B cell (primary cell): ENCODE measurements at regions not wholly inside any gene's neighbourhood (a gene's known extent, or its start where the extent isn't known, plus 50 kb on each side); places are given as distances from the start of the nearest gene placed in this dataset. TPM values are rescaled to one million over a fixed set of nuclear protein-coding genes. Genes with fewer than 3 reads are reported as not detected.
"Not testable (repeated sequence)": the region's sequence is repeated elsewhere in the genome, so short reads cannot be mapped to it uniquely, and the experiment has no call there.

ENCODE experiments used
- ATAC-seq: fragments of 200-7000 bp; cut with Tn5 transposase; one replicate; pipeline ENCODE4 v1.10.0; 2021; ENCODE audit warnings: low read depth, mild to moderate bottlenecking, moderate number of reproducible peaks, moderate library complexity
- CTCF ChIA-PET: fragments of 350-600 bp; sonication (Branson Sonifier 250); formaldehyde crosslinking; loops from one replicate; lab custom pipeline; 2021; ENCODE audit warnings: antibody characterized with exemption, inconsistent platforms; lab: Charles Lee
- POLR2A ChIA-PET: fragments of 350-600 bp; sonication (Branson Sonifier 250); formaldehyde crosslinking; loops from one replicate; lab custom pipeline; 2021; ENCODE audit warnings: antibody characterized with exemption; lab: Charles Lee
- DNase-seq: peaks from one replicate; pipeline ENCODE4 v3.0.0; 2013
- H2AFZ ChIP-seq: 2 replicates; pipeline ENCODE4 v1.6.1; 2012; ENCODE audit warnings: mild to moderate bottlenecking, low read depth, low read length; ENCODE audit not compliant: insufficient read depth, poor library complexity, severe bottlenecking
- H3K27ac ChIP-seq, 2 donors: 1 replicate in 1 of 2; 2 replicates in 1 of 2; pipeline ENCODE4 v1.5.1; 2012 to 2013; ENCODE audit warnings: low read length in 2 of 2, mild to moderate bottlenecking in 2 of 2, moderate library complexity in 1 of 2
- H3K27me3 ChIP-seq, 4 experiments: fragments of 200-600 bp in 1 of 4; sonication (generic) in 1 of 4; replicated peaks in 1 of 4; 1 replicate in 2 of 4; 2 replicates in 2 of 4; pipeline versions ENCODE4 v1.6.1 to v1.7.0; 2013 to 2016; ENCODE audit warnings: low read length in 3 of 4, mild to moderate bottlenecking in 2 of 4, mixed read lengths in 1 of 4, moderate library complexity in 1 of 4; ENCODE audit not compliant: insufficient read depth in 4 of 4, control insufficient read depth in 3 of 4; ENCODE audit errors: control extremely low read depth in 1 of 4
- H3K36me3 ChIP-seq, 2 experiments: replicated peaks in 1 of 2; 1 replicate in 1 of 2; 2 replicates in 1 of 2; pipeline versions ENCODE4 v1.6.1 to v1.7.1; 2013; ENCODE audit warnings: low read length in 1 of 2; ENCODE audit not compliant: insufficient read depth in 2 of 2, control insufficient read depth in 1 of 2; ENCODE audit errors: control extremely low read depth in 1 of 2, extremely low read depth in 1 of 2
- H3K4me1 ChIP-seq, 2 donors: fragments of 200-600 bp in 1 of 2; sonication (generic) in 1 of 2; 1 replicate in 1 of 2; 2 replicates in 1 of 2; pipeline versions ENCODE4 v1.5.1 to v1.6.1; 2013 to 2017; ENCODE audit warnings: low read length in 2 of 2; ENCODE audit not compliant: control insufficient read depth in 2 of 2, insufficient read depth in 2 of 2
- H3K4me2 ChIP-seq: replicated peaks from 2 replicates; pipeline ENCODE3; 2012; ENCODE audit warnings: mild to moderate bottlenecking, low read depth, low read length; ENCODE audit not compliant: poor library complexity, severe bottlenecking
- H3K4me3 ChIP-seq, 5 experiments: fragments of 200-600 bp in 1 of 5; sonication (generic) in 1 of 5; 1 replicate in 3 of 5; 2 replicates in 2 of 5; pipeline versions ENCODE4 v1.5.1 to v1.7.0; 2011 to 2016; ENCODE audit warnings: low read length in 4 of 5, mild to moderate bottlenecking in 4 of 5, low read depth in 2 of 5, control low read depth in 1 of 5, moderate library complexity in 1 of 5; ENCODE audit not compliant: insufficient read depth in 1 of 5; ENCODE audit errors: control extremely low read depth in 1 of 5, extremely low read depth in 1 of 5
- H3K79me2 ChIP-seq: fragments of 200-600 bp; sonication (generic); one replicate; pipeline ENCODE4 v1.6.0; 2016; ENCODE audit warnings: low read length; ENCODE audit not compliant: control insufficient read depth, insufficient read depth
- H3K9ac ChIP-seq: fragments of 200-600 bp; sonication (generic); 2 replicates; pipeline ENCODE4 v1.6.1; 2017; ENCODE audit warnings: mild to moderate bottlenecking, low read length, moderate library complexity
- H3K9me3 ChIP-seq, 3 donors: one replicate each; pipeline versions ENCODE4 v1.6.1 to v1.7.1; 2013; ENCODE audit warnings: low read length in 2 of 3; ENCODE audit not compliant: control insufficient read depth in 2 of 3, insufficient read depth in 1 of 3; ENCODE audit errors: control extremely low read depth in 1 of 3
- H4K20me1 ChIP-seq: 2 replicates; pipeline ENCODE4 v1.6.0; 2012; ENCODE audit warnings: mild to moderate bottlenecking, low read length; ENCODE audit not compliant: insufficient read depth, control insufficient read depth, poor library complexity, severe bottlenecking
- H3K27ac Mint-ChIP-seq: one replicate; pipeline ENCODE4 v1.8.0; 2021; ENCODE audit warnings: mixed read lengths
- H3K27me3 Mint-ChIP-seq: one replicate; pipeline ENCODE4 v1.8.0; 2021; ENCODE audit warnings: mixed read lengths
- H3K4me1 Mint-ChIP-seq: one replicate; pipeline ENCODE4 v1.8.0; 2021; ENCODE audit warnings: mixed read lengths
- H3K4me3 Mint-ChIP-seq: one replicate; pipeline ENCODE4 v1.8.0; 2021; ENCODE audit warnings: mixed read lengths
- H3K9me3 Mint-ChIP-seq: one replicate; pipeline ENCODE4 v1.8.0; 2022; ENCODE audit warnings: mixed read lengths; ENCODE audit not compliant: insufficient read depth
- CTCF ChIP-seq: fragments of 200-600 bp; IDR thresholded peaks from one replicate; pipeline ENCODE4 v1.8.0; 2022; ENCODE audit warnings: antibody characterized with exemption, mild to moderate bottlenecking
- EZH2 ChIP-seq: IDR thresholded peaks from 2 replicates; pipeline ENCODE4 v1.6.1; 2012; ENCODE audit warnings: borderline replicate concordance, low read depth, mild to moderate bottlenecking, moderate library complexity, low read length; ENCODE audit not compliant: insufficient read depth, poor library complexity, severe bottlenecking
- WGBS: methylation state at CpG from one replicate; pipeline ENCODE4 v1.1.5; 2013; ENCODE audit warnings: missing lambda C conversion rate; ENCODE audit not compliant: insufficient coverage; 5-methylcytosine and 5-hydroxymethylcytosine counted together
- intact Hi-C: fragments of 100-400 bp; cut with micrococcal nuclease; formaldehyde crosslinking; loops from one replicate; pipeline ENCODE4 v1.10.0; 2022
- small RNA-seq: library from RNA; depleted of rRNA; stranded (forward); fragments of <200 nt; gene quantifications from one replicate; pipeline ENCODE3, GENCODE V24; 2012; ENCODE audit warnings: low replicate concordance, low read depth; ENCODE audit not compliant: insufficient read length

- Mint-ChIP-seq H3K4me1 (no peaks in the 10 kb centered on the region), H3K4me3 (no peak overlapping the region), H3K27ac (no peak overlapping the region), H3K9me3 (no peaks in the 10 kb centered on the region), H3K27me3 (peaks cover 14% of the 10 kb centered on the region)
- H2AFZ ChIP-seq: no peak overlapping the region
- TF ChIP-seq CTCF (no peak), EZH2 (no peak)
- no peak overlapping the region for H3K4me3 ChIP-seq
- H3K4me2 ChIP-seq: no peak overlapping the region
- no peaks in the 10 kb centered on the region for H4K20me1 ChIP-seq
- no peak for ATAC-seq
- H3K36me3 ChIP-seq: no peaks in the 10 kb centered on the region
- intact Hi-C loops: no loop called here
- no peak for DNase-seq
- H3K9me3 ChIP-seq: no peaks in the 10 kb centered on the region
- no peak overlapping the region for H3K9ac ChIP-seq
- H3K27ac ChIP-seq: no peak overlapping the region
- ChIA-PET POLR2A (no interaction called here), CTCF (no interaction called here)
- H3K79me2 ChIP-seq: no peaks in the 10 kb centered on the region
- WGBS: 98% methylated on average over 8 of the region's 8 CpGs
- no peaks in the 10 kb centered on the region for H3K4me1 ChIP-seq
- H3K27me3 ChIP-seq: no peaks in the 10 kb centered on the region
Observed at GRCh38 chr17:21613071-21613429, 79.3 kb upstream of the KCNJ18 start.

- POLR2A ChIA-PET, H3K4me1 Mint-ChIP-seq: not testable (repeated sequence)
- no CpG with 5 or more reads among the region's 3 CpGs for WGBS
Observed at GRCh38 chr17:21626987-21627386, 65.3 kb upstream of the KCNJ18 start.

More at GRCh38 chr17:21626987-21627386, 65.3 kb upstream of the KCNJ18 start:
- intact Hi-C loops, H3K27ac ChIP-seq, H4K20me1 ChIP-seq, H3K9me3 Mint-ChIP-seq, ATAC-seq, H3K27me3 Mint-ChIP-seq, H3K4me3 ChIP-seq, H3K27ac Mint-ChIP-seq, H2AFZ ChIP-seq, H3K4me2 ChIP-seq, H3K36me3 ChIP-seq, DNase-seq, H3K4me1 ChIP-seq, H3K79me2 ChIP-seq, H3K4me3 Mint-ChIP-seq, CTCF ChIA-PET, H3K9ac ChIP-seq, H3K27me3 ChIP-seq, H3K9me3 ChIP-seq: not testable (repeated sequence)

Small RNA genes in the stretch of these regions (small RNA-seq; reads per million reads assigned to genes)
- not detected for gene AC233702.6
- gene AC233702.8: not detected
